ENCODE measurements at regions not wholly inside any gene's neighbourhood (a gene's known extent, or its start where the extent isn't known, plus 50 kb on each side); places are given as distances from the start of the nearest gene placed in this dataset.
"Not testable (repeated sequence)": the region's sequence is repeated elsewhere in the genome, so short reads cannot be mapped to it uniquely, and the experiment has no call there.

GRCh38 chr7:79653136-79653631, 199.7 kb upstream of the MAGI2 start:
- no peak for DNase-seq (ENCODE audit: low read depth in 3 of 3, low spot score in 1 of 3)

DNA sequence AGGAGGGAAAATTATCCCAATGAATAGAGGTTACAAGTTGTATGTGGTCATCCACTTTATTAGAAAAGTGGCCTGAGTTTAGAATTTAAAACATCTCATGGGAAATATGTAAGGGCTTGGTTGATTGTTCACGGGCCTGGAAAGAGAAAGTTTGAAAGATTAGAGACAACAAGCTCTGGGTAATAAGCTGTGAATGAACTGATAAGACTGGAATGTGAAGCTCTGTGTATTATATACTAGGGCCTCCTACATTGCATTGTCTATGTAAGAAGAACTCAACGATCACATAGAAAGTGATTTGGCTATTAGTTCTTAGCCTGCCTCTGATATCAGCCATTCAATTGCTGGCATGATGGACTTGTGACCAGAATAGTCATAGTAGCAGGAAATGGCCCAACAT, 199.2 kb upstream of the MAGI2 start:
- no peak for DNase-seq (ENCODE audit: low read depth in 3 of 3, low spot score in 1 of 3)

GRCh38 chr7:79647711-79648110, 194.2 kb upstream of the MAGI2 start:
- DNase-seq (ENCODE audit: low read depth in 3 of 3, low spot score in 1 of 3): no peak

DNA sequence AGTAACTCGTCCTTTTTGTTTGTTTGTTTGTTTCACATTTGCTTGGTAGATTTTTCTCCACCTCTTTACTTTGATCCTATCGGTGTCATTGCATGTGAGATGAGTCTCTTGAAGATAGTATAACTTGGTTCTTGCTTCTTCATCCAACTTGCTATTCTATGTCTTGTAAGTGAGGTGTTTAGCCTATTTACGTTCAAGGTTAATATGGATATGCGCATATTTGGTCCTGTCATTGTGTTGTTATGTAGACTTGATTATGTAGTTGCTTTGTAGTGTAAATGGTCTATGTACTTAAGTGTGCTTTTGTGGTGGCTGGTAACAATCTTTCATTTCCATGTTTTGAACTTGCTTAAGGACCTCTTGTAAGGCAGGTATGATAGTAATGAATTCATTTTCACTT, 192.8 kb upstream of the MAGI2 start:
- no peak for DNase-seq (ENCODE audit: low read depth in 3 of 3, low spot score in 1 of 3)

DNA sequence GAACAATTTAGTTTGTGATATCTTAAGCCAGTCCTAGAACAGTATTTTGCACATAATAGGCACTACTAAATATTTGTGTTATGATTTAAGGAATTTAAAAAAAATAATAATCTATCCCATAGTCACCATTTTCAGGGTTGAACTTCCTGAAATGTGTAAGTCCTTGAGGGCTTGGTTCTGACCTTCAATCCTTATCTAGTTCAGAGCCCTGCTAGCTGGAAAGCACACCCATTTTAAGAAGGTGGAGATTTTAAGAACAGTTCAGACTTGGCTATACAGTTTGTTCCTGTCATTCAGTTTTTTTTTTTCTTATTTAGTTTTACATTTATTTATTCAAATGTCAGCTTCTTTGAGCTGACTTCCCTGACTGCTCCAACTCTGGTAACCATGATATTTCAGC, 183.4 kb upstream of the MAGI2 start:
- DNase-seq (ENCODE audit: low read depth in 3 of 3, low spot score in 1 of 3): no peak

DNA sequence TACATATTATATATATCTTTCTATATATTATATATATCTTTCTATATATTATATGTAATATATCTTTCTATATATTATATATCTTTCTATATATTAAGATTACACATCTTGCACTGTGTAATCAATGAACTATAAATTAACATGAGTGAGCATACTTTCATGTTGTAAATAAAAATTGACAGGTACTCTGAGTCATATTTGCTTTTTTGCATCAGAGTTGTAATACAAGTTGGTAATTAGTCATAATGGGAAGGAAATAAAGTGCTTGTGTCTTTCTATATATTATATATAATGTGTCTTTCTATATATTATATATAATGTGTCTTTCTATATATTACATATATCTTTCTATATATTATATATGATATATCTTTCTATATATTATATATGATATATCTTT, 172.5 kb upstream of the MAGI2 start:
- not testable (repeated sequence) for DNase-seq (ENCODE audit: low read depth in 3 of 3, low spot score in 1 of 3)

DNA sequence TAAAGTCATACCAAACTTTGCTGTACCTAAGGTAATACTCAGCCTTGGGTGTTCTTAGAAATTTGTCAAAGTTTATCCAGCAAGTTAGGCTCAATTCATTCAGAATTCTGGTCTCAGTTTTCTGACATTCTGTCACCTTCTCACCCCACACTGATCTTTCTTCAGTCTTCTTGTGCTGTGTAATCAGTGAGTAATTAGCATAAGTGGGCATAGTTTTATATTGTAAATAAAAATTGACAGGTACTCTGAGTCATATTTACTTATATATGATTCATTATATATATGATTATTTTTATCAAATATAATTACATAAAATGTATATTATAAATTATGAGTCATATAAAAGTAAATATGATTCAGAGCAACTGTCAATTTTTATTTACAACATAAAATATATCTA, 170.9 kb upstream of the MAGI2 start:
- DNase-seq (ENCODE audit: low read depth in 3 of 3, low spot score in 1 of 3): no peak

DNA sequence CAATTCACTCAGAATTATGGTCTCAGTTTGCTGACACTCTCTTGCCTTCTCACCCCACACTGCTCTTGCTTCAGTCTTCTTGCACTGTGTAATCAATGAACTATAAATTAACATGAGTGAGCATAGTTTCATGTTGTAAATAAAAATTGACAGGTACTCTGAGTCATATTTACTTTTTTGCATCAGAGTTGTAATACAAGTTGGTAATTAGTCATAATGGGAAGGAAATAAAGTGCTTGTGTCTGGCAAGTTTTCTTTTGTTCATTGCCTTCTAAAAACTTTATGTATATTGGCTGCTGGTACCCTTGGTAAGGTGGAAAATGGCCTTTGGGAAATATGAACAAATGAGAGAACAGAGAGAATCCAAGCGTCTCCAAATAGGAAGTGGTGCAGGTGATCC, 169.3 kb upstream of the MAGI2 start:
- no peak for DNase-seq (ENCODE audit: low read depth in 3 of 3, low spot score in 1 of 3)

GRCh38 chr7:79620291-79620690, 166.8 kb upstream of the MAGI2 start:
- DNase-seq (ENCODE audit: low read depth in 3 of 3, low spot score in 1 of 3): no peak

GRCh38 chr7:79619216-79619615, 165.7 kb upstream of the MAGI2 start:
- no peak for DNase-seq (ENCODE audit: low read depth in 3 of 3, low spot score in 1 of 3)

- no peak for DNase-seq (ENCODE audit: low read depth in 3 of 3, low spot score in 1 of 3)
These were observed 162.6 kb upstream of the MAGI2 start for GRCh38 chr7:79615871-79616640.

GRCh38 chr7:79615466-79615865, 162.0 kb upstream of the MAGI2 start:
- DNase-seq (ENCODE audit: low read depth in 3 of 3, low spot score in 1 of 3): no peak

GRCh38 chr7:79612903-79613302, 159.4 kb upstream of the MAGI2 start:
- DNase-seq (ENCODE audit: low read depth in 3 of 3, low spot score in 1 of 3): no peak

- DNase-seq (ENCODE audit: low read depth in 3 of 3, low spot score in 1 of 3): no peak
These were observed 158.6 kb upstream of the MAGI2 start for GRCh38 chr7:79612022-79612421.

DNA sequence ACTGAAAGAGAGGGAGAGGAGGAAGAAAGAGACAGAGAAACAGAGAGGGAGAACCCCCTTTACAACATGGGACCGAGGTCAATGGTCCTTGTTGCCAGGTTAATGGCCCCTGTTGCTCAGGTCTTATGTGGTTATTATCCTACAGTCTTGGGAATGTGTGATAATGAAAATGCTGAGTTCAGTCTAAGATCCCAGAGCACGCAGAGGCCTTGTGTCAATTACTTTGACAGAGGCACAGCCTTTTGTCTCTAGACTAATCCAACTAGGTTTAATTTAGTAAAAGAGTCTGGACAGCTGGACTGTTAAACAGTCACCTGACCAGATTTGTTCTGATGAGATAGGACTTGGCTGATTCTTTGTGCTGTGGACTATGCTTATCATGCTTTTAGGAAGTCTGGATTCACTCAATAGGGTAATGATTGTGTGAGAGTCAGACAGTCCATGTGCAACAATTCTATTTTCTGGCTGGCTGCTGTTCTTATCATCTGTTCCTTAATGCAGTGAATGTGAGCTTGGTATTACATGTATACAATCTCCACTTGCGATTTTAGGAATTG, 157.4 kb upstream of the MAGI2 start:
- no peak for DNase-seq (ENCODE audit: low read depth in 3 of 3, low spot score in 1 of 3)

DNA sequence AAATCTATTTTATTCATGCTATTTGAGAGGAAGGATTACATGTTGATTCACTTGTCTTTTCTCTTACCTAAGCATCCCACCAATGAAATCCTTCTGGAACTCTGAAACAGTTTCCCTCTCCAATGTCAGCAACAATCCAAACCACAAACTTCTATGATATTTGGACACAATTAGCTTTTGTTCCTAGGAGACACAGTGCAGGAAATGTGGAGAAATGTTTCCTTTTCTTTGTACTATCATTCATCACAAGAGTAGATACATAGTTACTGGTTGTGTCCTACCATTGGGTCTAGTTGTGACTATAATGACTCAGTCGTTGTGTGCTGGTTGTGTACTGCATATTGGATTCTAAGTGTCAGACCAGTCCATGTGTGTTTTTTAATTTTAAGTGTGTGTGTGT, 156.8 kb upstream of the MAGI2 start:
- no peak for DNase-seq (ENCODE audit: low read depth in 3 of 3, low spot score in 1 of 3)

DNA sequence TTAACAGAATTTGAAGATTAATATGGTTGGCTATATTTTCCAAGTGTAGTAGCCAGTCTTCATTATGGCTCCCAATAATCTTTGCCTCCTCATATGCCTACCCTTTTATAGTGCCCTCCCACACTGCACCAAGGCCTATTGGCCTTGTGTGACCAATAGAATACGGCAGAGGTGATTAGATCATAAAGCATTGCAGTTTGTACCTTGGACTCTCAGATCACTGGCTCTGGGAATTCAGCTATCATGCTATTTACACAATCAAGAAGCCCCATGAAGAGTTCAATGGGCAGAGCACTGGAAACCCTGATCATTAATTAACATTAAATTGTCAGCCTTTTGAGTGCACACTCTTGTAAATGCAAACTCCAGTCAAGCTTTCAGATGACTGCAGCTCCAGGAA, 154.5 kb upstream of the MAGI2 start:
- DNase-seq (ENCODE audit: low read depth in 3 of 3, low spot score in 1 of 3): no peak

DNA sequence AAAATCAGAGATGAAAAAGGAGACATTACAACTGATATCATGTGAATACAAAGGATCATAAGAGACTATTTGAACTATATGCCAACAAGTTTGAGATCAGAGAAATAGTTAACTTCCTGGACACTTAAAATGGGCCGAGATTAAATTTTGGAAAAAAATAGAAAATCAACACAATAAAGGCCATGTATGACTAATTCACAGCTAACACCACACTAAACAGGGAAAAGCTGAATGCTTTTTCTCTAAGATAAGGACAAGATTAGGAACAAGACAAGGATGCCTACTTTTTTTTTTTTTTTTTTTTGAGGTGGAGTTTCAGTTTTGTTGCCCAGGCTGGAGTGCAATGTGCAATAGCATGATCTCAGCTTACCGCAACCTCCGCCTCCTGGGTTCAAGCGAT, 151.4 kb upstream of the MAGI2 start:
- DNase-seq (ENCODE audit: low read depth in 3 of 3, low spot score in 1 of 3): no peak

DNA sequence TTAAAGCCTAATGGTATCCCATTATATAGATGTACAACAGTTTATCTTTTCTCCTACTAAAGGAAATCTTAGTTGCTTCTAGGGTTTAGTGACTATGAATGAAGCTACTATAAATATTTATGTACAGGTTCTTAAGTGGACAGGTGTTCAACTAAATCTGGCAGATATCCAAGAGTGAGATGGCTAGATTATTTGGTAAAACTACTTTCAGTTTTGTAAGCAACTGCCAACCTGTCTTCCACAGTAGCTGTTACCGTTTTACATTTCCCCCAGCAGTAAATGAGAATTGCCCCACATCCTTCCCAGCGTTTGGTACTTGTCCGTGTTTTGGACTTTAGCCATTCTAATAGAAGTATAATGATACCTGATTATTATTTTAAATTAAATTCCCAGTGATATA, 144.9 kb upstream of the MAGI2 start:
- no peak for DNase-seq (ENCODE audit: low read depth in 3 of 3, low spot score in 1 of 3)

DNA sequence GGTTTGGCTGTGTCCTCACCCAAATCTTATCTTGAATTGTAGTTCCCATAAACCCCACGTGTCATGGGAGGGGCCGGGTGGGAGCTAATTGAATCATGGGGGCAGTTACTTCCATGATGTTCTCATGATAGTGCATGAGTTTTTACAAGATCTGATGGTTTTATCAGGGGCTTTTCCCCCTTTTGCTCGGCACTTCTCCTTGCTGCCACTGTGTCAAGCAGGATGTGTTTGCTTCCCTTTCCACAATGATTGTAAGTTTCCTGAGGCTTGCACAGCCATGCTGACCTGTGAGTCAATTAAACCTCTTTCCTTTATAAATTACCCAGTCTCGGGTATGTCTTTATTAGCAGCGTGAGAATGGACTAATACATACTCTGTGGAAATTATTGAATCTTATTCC, 141.2 kb upstream of the MAGI2 start:
- not testable (repeated sequence) for DNase-seq (ENCODE audit: low read depth in 3 of 3, low spot score in 1 of 3)

GRCh38 chr7:79593866-79594301, 140.4 kb upstream of the MAGI2 start:
- DNase-seq (ENCODE audit: low read depth in 3 of 3, low spot score in 1 of 3): no peak

DNA sequence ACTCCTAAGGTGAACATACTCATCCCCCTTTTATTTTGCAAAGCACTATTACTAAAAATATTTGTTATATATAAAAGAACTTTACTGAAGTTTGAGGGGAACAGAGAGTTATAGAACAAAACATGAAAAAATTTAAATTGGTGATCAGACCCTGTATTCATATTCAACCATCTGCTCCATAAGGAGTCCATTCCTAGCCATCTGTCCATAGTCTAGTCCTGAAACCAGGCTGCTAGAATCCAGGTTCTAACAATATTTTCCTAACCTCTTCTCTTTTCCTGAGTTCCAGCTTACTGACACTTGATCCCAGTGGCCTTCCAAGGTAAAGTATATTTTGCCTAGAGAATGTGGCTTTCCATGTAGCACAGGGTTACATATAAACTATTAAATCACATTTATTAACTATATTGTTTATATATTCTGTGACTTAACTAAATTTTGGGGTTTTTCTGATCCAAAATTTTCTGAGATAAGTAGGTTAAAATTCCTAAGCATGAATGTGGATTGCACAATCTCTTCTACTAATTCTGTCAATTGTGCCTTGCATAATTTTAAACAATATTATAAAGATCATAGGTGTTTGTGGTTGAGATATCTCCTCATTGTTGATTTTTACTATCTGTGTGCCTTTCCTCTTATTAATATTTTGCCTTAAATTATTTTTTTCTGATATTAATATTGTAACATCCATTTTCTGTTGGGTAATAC, 137.6 kb upstream of the MAGI2 start:
- no peak for DNase-seq (ENCODE audit: low read depth in 3 of 3, low spot score in 1 of 3)
